ENCODE measurements at regions not wholly inside any gene's neighbourhood (a gene's known extent, or its start where the extent isn't known, plus 50 kb on each side); places are given as distances from the start of the nearest gene placed in this dataset.

DNA sequence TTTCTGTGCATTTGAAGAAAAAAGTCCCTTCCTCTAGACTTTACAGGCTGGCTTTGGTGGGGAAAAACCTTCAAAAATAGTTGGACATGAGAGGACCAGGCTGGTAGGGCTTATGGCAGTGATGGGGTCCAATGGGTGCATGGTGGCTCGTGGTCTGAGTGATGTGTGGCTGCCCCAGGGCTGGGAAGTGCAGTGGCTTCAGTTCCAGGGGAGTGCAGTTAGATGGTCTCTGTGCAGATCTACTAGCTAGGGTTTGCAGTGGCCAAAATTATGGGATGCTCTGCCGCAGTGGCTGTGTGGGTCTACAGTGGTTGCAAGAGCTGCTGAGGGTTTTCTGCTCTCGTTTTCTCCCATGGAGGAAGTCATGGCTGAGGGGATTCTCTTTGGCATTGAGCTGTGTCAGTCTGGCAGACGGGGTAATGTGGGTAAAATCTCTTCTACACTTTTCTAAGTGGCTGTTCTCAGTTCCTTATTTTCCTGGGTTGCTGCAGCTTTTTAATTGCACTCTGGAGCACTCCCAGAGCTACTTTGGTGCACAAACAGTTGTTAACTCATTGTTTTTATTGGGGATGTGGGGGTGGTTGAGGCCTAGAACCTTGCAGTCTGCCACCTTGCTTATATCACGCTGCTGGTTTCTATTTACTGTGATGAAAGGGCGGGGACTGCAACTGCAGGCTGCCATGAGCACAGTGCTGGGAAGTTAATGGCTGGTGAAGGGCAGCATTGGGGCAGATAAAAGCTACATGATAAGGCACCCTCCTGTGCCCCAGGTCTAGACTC lies 1324.6 kb downstream of the NSUN3 start:
- no peak for DNase-seq

DNA sequence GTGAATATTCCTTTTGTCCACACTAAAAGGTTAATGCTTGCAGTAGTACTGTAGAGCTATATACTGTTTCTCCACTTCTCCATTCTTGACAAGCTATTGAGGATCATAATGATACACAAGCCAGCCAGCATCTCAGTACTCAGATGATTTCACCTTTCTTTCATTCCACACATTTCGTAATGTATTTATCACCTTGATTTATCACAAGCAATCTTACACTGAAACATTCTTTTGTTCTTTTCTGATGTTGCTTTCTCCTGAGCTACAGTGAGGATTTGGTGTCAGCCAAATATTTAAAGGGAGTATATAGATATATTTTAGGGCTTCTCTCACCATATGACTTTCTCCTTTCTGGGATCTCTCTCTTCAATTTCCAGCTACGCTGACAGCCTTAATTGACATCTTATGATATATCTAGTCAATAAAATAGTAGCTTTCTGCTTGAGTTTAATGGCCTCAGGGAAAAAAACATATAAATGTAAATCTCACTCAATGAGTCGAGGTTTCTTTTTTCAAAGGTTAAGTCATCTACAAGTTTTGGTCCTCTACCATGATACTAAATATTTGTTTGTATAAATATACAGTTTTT lies 1327.0 kb downstream of the NSUN3 start:
- no peak for DNase-seq

DNA sequence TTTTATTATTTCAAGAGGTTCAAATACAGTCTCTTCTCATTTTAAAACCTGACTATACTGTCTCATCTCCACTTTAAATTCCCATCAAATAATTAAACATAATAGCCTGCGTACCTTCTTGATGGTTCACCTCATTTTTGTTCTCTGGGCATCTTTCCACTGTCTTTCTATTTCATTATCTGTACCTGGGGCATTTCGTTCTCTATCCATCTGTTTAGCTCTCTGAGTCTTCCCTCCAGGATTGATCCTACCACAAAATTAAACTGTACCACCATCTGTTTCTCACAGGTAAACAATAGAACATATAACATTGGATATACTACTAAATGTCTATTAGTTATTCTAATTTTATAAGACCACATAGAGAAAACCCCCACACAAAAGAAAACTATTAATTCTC lies 1331.4 kb downstream of the NSUN3 start:
- DNase-seq = no peak

DNA sequence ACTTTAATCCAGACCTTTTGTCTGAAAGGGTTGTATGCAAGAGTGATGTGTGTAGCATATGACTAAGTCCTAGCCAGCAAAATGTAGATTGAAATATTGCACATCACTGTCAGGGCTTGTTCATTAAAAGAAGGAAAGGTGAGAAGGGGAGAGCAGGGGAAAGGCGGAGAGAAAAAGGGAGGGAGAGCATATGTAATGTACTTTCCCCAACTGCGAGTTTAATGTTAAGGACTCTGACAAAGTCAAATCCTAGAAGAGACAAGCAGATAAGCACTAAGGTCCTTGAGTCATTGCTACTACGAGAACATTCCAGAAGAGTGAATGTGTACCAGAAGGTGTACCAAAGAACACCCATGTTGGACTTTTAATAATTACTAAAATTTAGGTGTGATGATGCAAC lies 1336.7 kb downstream of the NSUN3 start:
- no peak for DNase-seq

DNA sequence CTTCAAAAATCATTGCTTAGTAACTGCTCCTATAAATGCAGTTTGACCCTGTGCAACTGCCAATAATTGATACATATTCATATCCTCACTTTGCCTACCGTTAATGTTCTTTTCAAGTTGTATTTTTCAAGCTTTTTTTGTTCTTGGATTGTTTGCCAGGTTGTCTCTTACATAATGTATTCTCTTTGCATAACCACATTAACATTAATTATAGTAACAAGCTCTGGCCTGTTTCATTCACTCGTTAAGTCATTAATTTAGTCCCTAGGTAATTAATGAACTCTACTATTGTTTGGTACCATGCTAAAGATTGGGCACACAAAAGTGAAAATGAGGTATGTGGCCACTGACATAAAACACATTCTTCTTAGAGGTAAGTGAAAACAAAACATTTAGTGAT lies 1338.8 kb downstream of the NSUN3 start:
- no peak for DNase-seq

DNA sequence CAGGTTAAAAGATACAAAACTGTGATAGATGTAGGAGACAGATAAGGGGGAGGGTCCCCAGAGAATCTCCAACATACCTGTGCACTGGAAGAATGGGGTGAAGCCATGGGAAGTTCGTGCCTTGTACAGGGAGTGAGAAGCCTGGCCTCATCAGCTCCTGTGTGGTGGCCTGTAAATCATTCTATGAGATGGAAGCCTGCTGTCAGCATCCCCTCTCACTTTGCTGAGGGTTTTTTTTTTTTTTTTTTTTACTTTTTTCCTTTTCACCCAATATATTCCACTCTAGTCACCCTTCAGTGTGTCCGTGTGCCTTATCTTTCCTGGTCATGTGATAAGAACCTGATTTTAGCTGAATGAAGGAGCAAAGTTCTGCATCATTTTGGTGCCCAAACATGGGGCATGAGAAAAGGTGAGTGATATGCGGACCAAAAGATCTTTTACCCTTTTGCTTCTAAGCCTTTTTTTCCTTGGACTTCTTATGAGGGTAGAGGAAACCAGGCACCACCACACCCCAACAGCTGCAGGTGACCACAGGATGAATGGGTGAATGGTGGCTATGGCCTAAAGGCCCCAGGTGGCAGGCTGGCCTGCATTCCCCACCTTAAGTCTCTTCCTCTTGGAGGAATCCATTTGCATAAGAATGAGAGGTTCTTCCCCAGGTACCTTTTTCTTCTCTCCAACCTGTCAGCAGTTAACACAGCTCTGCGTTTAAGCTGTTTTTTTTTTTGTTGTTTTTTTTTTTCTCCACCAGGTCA lies 1345.0 kb downstream of the NSUN3 start:
- no peak for DNase-seq

GRCh38 chr3:95408464-95408862 lies 1345.6 kb downstream of the NSUN3 start:
- no peak for DNase-seq

GRCh38 chr3:95418251-95418650 lies 1355.4 kb downstream of the NSUN3 start:
- DNase-seq = no peak

DNA sequence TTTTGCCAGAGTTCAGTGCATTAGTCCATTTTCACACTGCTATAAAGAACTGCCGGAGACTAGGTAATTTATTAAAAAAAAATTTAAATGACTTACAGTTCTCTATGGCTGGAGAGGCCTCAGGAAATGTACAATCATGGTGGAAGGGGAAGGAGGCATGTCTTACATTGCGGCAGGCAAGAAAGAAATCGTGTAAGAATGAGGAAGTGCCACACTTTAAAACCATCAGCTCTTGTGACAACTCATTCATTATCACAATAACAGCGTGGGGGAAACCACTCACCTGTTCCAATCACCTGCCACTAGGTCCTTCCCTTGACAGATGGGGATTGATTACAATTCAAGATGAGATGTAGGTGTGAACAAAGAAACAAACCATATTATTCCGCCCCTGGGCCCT lies 1361.4 kb downstream of the NSUN3 start:
- no peak for DNase-seq

- DNase-seq = no peak
Observed at GRCh38 chr3:95434491-95434890, 1371.6 kb downstream of the NSUN3 start.

- no peak for DNase-seq
Observed at GRCh38 chr3:95437409-95437808, 1374.5 kb downstream of the NSUN3 start.

- no peak for DNase-seq
Observed at GRCh38 chr3:95438274-95438673, 1375.4 kb downstream of the NSUN3 start.

DNA sequence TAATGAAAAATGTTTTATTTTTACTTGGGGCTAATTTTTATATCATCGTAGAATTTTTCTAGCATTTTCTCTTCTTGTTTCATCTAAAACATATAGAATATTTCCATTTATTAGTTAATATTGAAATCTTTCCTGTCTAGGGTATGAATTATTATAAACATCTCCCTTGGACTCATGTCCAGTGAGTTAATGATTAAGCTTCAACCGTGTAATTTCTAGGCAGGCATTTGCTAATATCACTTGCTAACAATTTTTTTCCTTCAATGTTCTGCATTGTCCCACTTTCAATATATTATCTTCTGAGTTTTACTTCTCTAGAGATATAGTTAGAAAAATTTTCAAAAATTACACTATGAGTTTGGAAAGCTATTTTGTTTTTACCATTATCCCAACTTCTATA lies 1371.6 kb upstream of the EPHA6 start:
- DNase-seq = no peak

DNA sequence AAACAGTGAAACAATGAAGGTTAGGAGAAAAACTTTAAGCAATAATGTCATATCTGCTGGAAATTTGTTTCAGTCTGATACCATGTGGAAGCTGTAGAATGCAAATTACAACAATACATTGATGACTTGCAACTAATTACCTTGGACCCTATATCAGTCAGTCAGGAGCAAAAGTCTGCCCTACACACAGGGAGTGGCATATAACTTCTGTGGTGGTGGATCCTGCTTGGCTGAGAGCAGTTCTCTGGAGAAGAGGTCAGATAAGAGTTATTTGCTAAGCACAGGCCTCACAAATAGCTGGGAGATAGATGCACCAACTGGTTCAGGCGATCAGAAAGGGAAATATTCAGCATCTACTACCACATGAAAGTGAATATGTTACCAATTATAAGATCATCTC lies 1364.6 kb upstream of the EPHA6 start:
- no peak for DNase-seq

GRCh38 chr3:95453242-95453641 lies 1361.2 kb upstream of the EPHA6 start:
- no peak for DNase-seq

- no peak for DNase-seq
Observed at GRCh38 chr3:95456835-95457234, 1357.6 kb upstream of the EPHA6 start.

GRCh38 chr3:95459706-95460105 lies 1354.7 kb upstream of the EPHA6 start:
- no peak for DNase-seq

DNA sequence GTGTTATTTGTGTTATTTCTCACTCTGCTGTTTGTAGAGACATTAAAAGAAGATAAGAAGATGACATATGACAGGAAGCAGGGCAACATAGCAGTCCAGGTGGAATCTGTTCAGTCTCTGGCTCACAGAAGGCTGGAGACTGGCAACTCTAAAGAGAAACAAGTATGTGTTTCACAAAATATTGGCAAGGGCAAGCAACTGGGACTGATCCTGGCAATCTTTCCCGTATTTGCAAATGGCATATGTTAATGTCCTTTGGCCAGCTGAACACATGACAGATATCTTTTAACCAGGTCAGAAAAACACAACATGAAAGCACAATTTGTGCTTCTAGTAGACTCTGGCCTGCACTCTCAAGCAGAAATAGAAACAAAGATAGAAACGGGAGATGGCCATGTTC lies 1354.1 kb upstream of the EPHA6 start:
- no peak for DNase-seq

DNA sequence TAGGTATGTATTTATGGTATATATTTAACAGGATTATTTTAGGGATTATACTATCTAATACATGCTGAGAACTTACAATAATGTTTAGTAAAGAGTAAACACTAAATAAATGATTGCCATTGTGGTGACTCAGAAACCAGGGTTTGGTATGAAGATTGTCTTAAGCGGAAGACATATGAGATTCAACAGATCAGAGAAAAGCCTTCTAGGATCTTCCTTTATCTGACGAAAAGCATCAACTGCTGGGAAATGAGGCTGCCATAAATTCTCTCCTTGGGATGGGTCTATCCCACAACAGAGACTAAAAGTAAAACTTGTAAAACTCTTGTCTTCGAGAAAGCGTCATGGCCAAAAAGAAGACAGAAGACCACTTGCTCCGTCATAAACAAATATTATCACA lies 1352.2 kb upstream of the EPHA6 start:
- no peak for DNase-seq

DNA sequence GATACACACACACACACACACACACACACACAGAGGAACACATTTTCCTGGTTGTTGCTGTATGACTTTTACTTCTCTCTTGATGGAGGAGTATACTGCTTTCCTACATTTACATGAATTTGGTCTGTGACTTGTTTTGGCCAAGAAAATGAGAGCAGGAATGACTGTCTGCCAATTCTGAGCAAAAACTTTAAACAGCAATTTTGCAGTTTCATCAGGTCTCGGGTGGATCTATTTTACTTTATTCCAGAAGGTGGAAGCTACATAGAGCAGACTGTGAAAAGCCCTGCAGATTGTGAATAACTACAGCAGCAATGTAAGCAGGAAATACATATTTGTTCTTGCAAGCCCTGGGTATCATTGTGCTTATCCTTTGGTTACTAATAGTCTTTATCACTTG lies 1350.0 kb upstream of the EPHA6 start:
- DNase-seq = no peak

DNA sequence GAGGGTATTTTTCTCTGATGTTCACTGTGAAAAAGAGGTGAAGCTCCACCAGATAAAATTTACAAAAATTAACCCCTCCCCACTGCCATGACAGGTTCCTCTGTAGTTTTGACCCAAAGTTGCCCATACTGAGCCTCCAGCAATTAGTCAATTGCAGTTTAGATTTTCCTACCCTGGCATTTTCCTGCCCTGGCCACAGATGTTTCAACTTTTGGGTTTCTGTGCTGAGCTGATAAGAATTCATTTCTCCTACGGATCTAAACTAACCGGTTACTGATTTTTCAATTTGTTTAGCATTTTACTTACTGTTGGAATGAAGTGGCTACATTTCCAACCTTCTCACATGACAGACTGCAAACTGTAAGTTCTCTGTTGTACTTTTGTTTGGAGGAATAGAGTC lies 1346.1 kb upstream of the EPHA6 start:
- no peak for DNase-seq

- DNase-seq = no peak
Observed at GRCh38 chr3:95474338-95474737, 1340.1 kb upstream of the EPHA6 start.

GRCh38 chr3:95476534-95476933 lies 1337.9 kb upstream of the EPHA6 start:
- DNase-seq = no peak

- DNase-seq = no peak
Observed at GRCh38 chr3:95506174-95506573, 1308.2 kb upstream of the EPHA6 start.

Data from right kidney (tissue), 1 donor.